ENCODE measurements at regions not wholly inside any gene's neighbourhood (a gene's known extent, or its start where the extent isn't known, plus 50 kb on each side); places are given as distances from the start of the nearest gene placed in this dataset.

GRCh38 chr4:138677748-138678147 lies 337.8 kb upstream of the NOCT start:
- no peak for TF ChIP-seq CTCF (IDR thresholded peaks at IDR 0.05; ENCODE audit: insufficient read depth, low read length, poor library complexity, severe bottlenecking)
- no peaks in the 10 kb centered on the region for H3K36me3 ChIP-seq (ENCODE audit: control insufficient read depth, insufficient read depth, low read length)
- DNase-seq (ENCODE audit: low read depth), result no peak
- H3K4me3 ChIP-seq (ENCODE audit: low read depth, low read length), result no peak overlapping the region
- no peaks in the 10 kb centered on the region for H3K27me3 ChIP-seq (ENCODE audit: control insufficient read depth, insufficient read depth, low read length)

GRCh38 chr4:138677212-138677611 lies 338.4 kb upstream of the NOCT start:
- H3K4me3 ChIP-seq (ENCODE audit: low read depth, low read length), result no peak overlapping the region
- no peaks in the 10 kb centered on the region for H3K36me3 ChIP-seq (ENCODE audit: control insufficient read depth, insufficient read depth, low read length)
- DNase-seq (ENCODE audit: low read depth), result no peak
- no peaks in the 10 kb centered on the region for H3K27me3 ChIP-seq (ENCODE audit: control insufficient read depth, insufficient read depth, low read length)
- TF ChIP-seq CTCF (IDR thresholded peaks at IDR 0.05; ENCODE audit: insufficient read depth, low read length, poor library complexity, severe bottlenecking), result no peak

- no peak for DNase-seq (ENCODE audit: low read depth)
- no peak overlapping the region for H3K4me3 ChIP-seq (ENCODE audit: low read depth, low read length)
- no peaks in the 10 kb centered on the region for H3K36me3 ChIP-seq (ENCODE audit: control insufficient read depth, insufficient read depth, low read length)
These were observed 339.9 kb upstream of the NOCT start for GRCh38 chr4:138675685-138676084.

GRCh38 chr4:138674209-138674608 lies 341.4 kb upstream of the NOCT start:
- Histone ChIP-seq H3K4me3 (ENCODE audit: low read depth, low read length) (no peak overlapping the region), H3K36me3 (ENCODE audit: control insufficient read depth, insufficient read depth, low read length) (no peaks in the 10 kb centered on the region), H3K27me3 (ENCODE audit: control insufficient read depth, insufficient read depth, low read length) (no peaks in the 10 kb centered on the region)
- no peak for DNase-seq (ENCODE audit: low read depth)
- no peak for TF ChIP-seq CTCF (IDR thresholded peaks at IDR 0.05; ENCODE audit: insufficient read depth, low read length, poor library complexity, severe bottlenecking)

More at GRCh38 chr4:138675685-138676084, 339.9 kb upstream of the NOCT start:
- no peaks in the 10 kb centered on the region for H3K27me3 ChIP-seq (ENCODE audit: control insufficient read depth, insufficient read depth, low read length)
- TF ChIP-seq CTCF (IDR thresholded peaks at IDR 0.05; ENCODE audit: insufficient read depth, low read length, poor library complexity, severe bottlenecking), result no peak

GRCh38 chr4:138673053-138673452 lies 342.5 kb upstream of the NOCT start:
- H3K4me3 ChIP-seq (ENCODE audit: low read depth, low read length), result no peak overlapping the region
- H3K36me3 ChIP-seq (ENCODE audit: control insufficient read depth, insufficient read depth, low read length), result no peaks in the 10 kb centered on the region
- DNase-seq (ENCODE audit: low read depth), result no peak
- no peaks in the 10 kb centered on the region for H3K27me3 ChIP-seq (ENCODE audit: control insufficient read depth, insufficient read depth, low read length)
- no peak for TF ChIP-seq CTCF (IDR thresholded peaks at IDR 0.05; ENCODE audit: insufficient read depth, low read length, poor library complexity, severe bottlenecking)

GRCh38 chr4:138672393-138672976 lies 343.1 kb upstream of the NOCT start:
- no peaks in the 10 kb centered on the region for H3K27me3 ChIP-seq (ENCODE audit: control insufficient read depth, insufficient read depth, low read length)
- no peak for DNase-seq (ENCODE audit: low read depth)

More at GRCh38 chr4:138672393-138672976, 343.1 kb upstream of the NOCT start:
- no peak overlapping the region for H3K4me3 ChIP-seq (ENCODE audit: low read depth, low read length)
- no peaks in the 10 kb centered on the region for H3K36me3 ChIP-seq (ENCODE audit: control insufficient read depth, insufficient read depth, low read length)
- TF ChIP-seq CTCF (IDR thresholded peaks at IDR 0.05; ENCODE audit: insufficient read depth, low read length, poor library complexity, severe bottlenecking), result no peak
